AG04449 (cell line): ENCODE measurements at regions not wholly inside any gene's neighbourhood (a gene's known extent, or its start where the extent isn't known, plus 50 kb on each side); places are given as distances from the start of the nearest gene placed in this dataset.

ENCODE experiments used
- CTCF ChIA-PET: fragments of 350-600 bp; formaldehyde crosslinking; extraction: SDS; loops from one replicate; lab custom pipeline; 2021; ENCODE audit warnings: antibody characterized with exemption; lab: Yijun Ruan, JAX
- POLR2A ChIA-PET: fragments of 400-600, 350-600 bp; formaldehyde crosslinking; extraction: SDS; loops from one replicate; lab custom pipeline; 2020; ENCODE audit warnings: antibody characterized with exemption, inconsistent platforms; lab: Yijun Ruan, JAX
- DNase-seq: peaks from one replicate; pipeline ENCODE4 v3.0.0-alpha.2; 2010; ENCODE audit warnings: low read depth, low spot score
- H3K4me3 ChIP-seq: 2 replicates; pipeline ENCODE4 v1.5.1; 2011; ENCODE audit warnings: low read depth, mild to moderate bottlenecking, control low read depth, low read length
- CTCF ChIP-seq: IDR thresholded peaks from one replicate; pipeline ENCODE4 v1.5.1; 2011; ENCODE audit warnings: mild to moderate bottlenecking, moderate library complexity, low read length, control low read depth, inconsistent platforms; ENCODE audit not compliant: insufficient read depth; ENCODE audit errors: missing control alignments

- ChIA-PET POLR2A (no interaction called here), CTCF (no interaction called here)
- no peak for TF ChIP-seq CTCF
- DNase-seq, result no peak
- no peak overlapping the region for H3K4me3 ChIP-seq
Measured at GRCh38 chr3:72169561-72170472, 384.9 kb upstream of the PROK2 start.

DNA sequence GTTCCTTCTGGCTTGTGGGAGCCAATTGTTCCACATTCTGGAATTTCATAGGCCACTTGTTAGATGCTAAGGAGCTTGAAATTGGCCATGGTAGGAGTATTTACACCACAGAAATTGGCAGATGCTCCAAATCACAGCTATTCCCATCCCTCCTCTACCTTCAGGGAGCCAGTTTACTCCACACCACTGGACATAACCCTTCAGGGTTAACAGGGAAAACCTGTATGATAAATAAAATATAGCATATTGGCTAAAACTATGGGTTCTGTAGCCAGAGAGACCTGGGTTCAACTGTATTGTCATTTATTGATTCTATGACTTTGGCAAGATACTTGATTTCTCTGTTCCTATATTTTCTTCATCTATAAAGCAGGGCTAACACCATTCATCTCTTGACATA, 384.2 kb upstream of the PROK2 start:
- POLR2A ChIA-PET, result no interaction called here
- H3K4me3 ChIP-seq, result no peak overlapping the region
- CTCF ChIA-PET, result no interaction called here
- DNase-seq, result no peak
- no peak for TF ChIP-seq CTCF

DNA sequence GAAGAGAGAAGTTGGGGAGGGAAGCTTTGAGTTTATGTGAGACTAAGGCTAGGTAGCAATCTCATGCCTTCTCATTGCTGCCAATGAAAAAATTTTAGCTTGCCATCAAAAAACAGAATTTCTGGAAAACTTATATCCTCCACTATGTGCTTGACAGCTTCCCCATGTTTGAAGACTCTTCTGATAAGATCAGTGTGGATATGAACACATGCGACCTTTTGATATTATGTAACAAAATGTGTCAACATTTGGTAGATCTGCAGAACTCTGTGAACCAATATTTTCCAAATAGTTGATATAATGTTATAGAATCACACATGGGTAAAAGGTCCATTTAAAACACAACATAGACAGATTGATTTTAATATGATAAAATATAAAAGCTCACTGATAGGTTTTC, 380.9 kb upstream of the PROK2 start:
- no peak overlapping the region for H3K4me3 ChIP-seq
- DNase-seq, result no peak
- ChIA-PET CTCF (no interaction called here), POLR2A (no interaction called here)
- TF ChIP-seq CTCF, result no peak

DNA sequence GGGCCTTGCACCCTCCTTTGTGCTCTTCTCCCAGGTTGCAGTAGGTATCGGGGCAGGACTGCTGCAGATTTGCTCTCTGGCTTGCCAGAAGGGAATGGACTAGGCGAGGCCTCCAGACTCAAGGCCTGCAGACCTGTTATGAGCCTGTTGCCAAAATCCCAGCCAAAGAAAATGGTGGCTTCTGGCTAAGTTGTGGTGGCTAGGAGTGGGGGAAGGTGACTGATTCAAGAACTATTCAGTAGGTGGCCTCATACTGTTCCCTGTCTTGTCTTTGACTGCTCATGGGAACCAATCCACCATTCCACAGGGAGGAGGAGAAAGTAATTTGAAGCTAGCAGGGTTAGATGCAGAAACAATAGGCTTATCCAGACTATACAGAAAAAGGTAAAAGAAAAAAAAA, 380.4 kb upstream of the PROK2 start:
- no peak for DNase-seq
- CTCF ChIA-PET, result no interaction called here
- no peak overlapping the region for H3K4me3 ChIP-seq
- no peak for TF ChIP-seq CTCF
- POLR2A ChIA-PET, result no interaction called here

- no peak for DNase-seq
- ChIA-PET CTCF (no interaction called here), POLR2A (no interaction called here)
Measured at GRCh38 chr3:72164635-72164978, 379.7 kb upstream of the PROK2 start.

More at GRCh38 chr3:72164635-72164978, 379.7 kb upstream of the PROK2 start:
- no peak for TF ChIP-seq CTCF
- no peak overlapping the region for H3K4me3 ChIP-seq
